Suprapubic skin (tissue), 4 donors: ENCODE measurements at regions not wholly inside any gene's neighbourhood (a gene's known extent, or its start where the extent isn't known, plus 50 kb on each side); places are given as distances from the start of the nearest gene placed in this dataset.

Experiments used
- EP300 ChIP-seq: sonication (generic); formaldehyde crosslinking; IDR thresholded peaks from one replicate; pipeline ENCODE4 v1.6.1; 2017; ENCODE audit warnings: antibody characterized with exemption
- POLR2A ChIP-seq, 2 donors: fragments of 450-650 bp; IDR thresholded peaks; one replicate each; pipeline ENCODE4 v1.6.1; 2017; ENCODE audit warnings: antibody characterized with exemption in 2 of 2, mild to moderate bottlenecking in 2 of 2, moderate library complexity in 2 of 2
- POLR2AphosphoS5 ChIP-seq, 3 donors: sonication (generic); formaldehyde crosslinking; IDR thresholded peaks; one replicate each; pipeline ENCODE4 v1.6.1; 2017; ENCODE audit warnings: antibody characterized with exemption in 3 of 3
- TF ChIP-seq, protein P1 (sequence below), 2 donors: fragments of 200-600 bp in 1 of 2; fragments of 450-650 bp in 1 of 2; sonication (generic) in 1 of 2; IDR thresholded peaks; one replicate each; pipeline ENCODE4 v1.5.1; 2016 to 2019; ENCODE audit warnings: antibody characterized with exemption in 2 of 2, mild to moderate bottlenecking in 1 of 2, moderate library complexity in 1 of 2

DNA sequence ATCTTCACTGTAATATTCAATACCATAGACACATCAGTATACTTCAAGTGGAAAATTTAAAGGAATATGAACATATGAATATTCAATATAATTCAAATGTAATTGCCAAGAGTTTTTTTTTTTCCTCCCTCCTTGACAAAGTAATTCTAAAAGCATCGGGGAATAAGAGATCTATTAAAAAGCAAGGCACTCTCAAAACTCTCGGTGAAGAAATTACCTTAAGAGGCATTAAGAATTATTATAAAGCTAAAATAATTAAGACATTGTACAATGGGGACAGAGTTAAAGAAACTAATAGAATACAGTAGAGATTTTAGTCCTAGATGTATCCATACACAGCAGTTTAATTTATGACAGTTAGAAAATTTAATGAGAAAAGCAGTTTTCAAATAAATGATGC, 390.0 kb upstream of the SLC8A1 start:
- TF ChIP-seq POLR2AphosphoS5 (IDR thresholded peaks at IDR 0.05) (no peak), POLR2A (IDR thresholded peaks at IDR 0.05) (no peak), EP300 (no peak)
- TF ChIP-seq, protein P1, sequence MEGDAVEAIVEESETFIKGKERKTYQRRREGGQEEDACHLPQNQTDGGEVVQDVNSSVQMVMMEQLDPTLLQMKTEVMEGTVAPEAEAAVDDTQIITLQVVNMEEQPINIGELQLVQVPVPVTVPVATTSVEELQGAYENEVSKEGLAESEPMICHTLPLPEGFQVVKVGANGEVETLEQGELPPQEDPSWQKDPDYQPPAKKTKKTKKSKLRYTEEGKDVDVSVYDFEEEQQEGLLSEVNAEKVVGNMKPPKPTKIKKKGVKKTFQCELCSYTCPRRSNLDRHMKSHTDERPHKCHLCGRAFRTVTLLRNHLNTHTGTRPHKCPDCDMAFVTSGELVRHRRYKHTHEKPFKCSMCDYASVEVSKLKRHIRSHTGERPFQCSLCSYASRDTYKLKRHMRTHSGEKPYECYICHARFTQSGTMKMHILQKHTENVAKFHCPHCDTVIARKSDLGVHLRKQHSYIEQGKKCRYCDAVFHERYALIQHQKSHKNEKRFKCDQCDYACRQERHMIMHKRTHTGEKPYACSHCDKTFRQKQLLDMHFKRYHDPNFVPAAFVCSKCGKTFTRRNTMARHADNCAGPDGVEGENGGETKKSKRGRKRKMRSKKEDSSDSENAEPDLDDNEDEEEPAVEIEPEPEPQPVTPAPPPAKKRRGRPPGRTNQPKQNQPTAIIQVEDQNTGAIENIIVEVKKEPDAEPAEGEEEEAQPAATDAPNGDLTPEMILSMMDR (IDR thresholded peaks at IDR 0.05), result no peak
